SU-DHL-6 (cell line): ENCODE measurements at regions not wholly inside any gene's neighbourhood (a gene's known extent, or its start where the extent isn't known, plus 50 kb on each side); places are given as distances from the start of the nearest gene placed in this dataset.

Experiments used
- CTCF ChIP-seq: fragments of 200-600 bp; sonication (generic); IDR thresholded peaks from one replicate; pipeline ENCODE4 v1.5.1; 2017; ENCODE audit warnings: antibody characterized with exemption, mild to moderate bottlenecking, low read length, moderate library complexity; ENCODE audit not compliant: insufficient read depth, poor library complexity, severe bottlenecking
- EZH2phosphoT487 ChIP-seq: fragments of 200-600 bp; sonication (generic), shearing (Covaris generic); conservative IDR thresholded peaks from 2 replicates; pipeline ENCODE4 v1.6.1; 2018; ENCODE audit warnings: mild to moderate bottlenecking, antibody characterized with exemption, low read length, moderate library complexity, mixed read lengths

DNA sequence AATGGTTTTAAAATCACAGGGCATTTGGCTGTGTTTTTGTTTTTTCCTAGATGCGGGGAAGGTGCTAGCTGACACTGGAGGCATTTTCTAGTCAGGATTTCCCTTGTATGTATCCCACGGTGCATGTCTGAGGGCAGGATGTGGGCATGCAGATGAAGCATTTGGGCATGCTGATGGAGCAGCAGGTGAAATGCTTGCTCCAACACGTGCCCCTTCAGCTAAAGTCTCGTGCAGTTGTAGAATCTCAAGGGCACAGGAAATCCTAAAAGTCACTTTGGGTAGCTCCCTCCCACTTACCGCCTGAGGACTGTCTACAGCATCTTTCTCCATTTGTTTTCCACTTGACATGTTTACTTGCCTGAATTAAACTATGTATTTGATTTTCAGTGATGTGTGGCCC lies 429.4 kb upstream of the B3GAT1 start:
- TF ChIP-seq CTCF (no peak), EZH2phosphoT487 (no peak)
